Femur (tissue), 1 donor: ENCODE measurements at regions not wholly inside any gene's neighbourhood (a gene's known extent, or its start where the extent isn't known, plus 50 kb on each side); places are given as distances from the start of the nearest gene placed in this dataset.
"Not testable (repeated sequence)": the region's sequence is repeated elsewhere in the genome, so short reads cannot be mapped to it uniquely, and the experiment has no call there.

Experiments used
- DNase-seq: peaks from one replicate; pipeline ENCODE4 v3.0.0-alpha.2; 2017

DNA sequence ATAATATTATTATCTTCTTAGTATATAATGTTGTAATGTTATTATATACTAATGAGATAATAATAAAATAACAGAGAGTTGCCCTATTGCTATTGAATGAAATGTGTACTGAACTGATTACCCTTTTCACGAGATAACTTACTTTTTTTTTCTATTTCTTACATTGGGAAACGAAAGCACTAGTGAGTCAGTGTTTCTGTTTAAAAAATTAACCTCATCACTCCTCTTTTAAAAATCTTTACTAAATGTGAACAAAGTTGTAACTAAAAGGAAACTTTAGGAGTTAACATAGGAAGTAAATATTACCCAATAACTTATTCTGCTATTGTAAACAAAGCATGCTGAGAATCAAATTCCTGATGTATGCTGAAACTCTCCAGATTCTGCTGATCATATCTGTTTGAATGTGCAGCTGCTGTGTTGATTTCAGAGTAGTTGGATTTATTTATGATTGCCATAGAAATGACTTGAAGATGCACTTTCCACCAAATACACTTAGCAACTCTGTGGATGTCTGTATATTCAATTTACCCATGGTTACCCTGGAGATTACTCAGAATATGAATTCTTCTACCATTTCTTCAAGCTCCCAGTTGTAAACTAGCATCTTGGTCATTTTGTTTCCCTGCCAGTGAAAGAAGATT lies 523.4 kb downstream of the TENT5A start:
- DNase-seq: no peak

DNA sequence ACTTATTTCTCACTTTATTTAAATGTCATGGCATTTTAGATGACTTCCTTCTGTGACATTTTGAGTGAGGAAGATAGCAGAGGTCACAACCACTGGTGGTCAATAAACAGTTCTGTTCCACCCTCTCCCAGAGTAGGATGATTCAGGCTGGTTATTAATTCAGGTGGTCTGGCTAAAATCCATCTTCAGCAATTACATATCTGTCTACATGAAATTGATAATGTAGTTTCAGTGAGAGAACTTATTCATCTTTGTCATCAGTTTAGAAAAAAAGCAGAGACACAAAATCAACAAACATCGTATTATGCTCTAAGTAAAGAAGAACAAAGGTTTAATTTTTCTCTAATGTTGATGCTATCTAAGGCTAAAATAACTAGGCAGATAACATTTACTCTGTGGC lies 525.5 kb downstream of the TENT5A start:
- no peak for DNase-seq

GRCh38 chr6:81216668-81217067 lies 535.8 kb downstream of the TENT5A start:
- no peak for DNase-seq

DNA sequence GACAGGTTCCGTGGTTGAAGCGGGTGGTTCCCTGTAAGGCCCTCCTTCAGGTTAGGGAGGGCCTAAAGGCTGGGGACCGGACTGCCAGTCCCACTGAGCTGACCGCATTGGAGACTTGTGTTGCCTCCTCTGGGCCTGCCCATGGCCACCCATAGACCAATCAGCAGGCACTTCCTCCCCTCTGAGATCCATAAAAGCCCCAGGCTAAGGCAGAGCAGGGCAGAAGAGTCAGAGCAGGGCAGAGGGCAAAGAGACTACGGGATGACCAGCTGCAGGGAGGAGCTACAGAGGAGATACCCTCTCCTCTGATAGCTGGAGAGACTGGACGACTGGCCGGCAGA lies 537.4 kb downstream of the TENT5A start:
- no peak for DNase-seq

DNA sequence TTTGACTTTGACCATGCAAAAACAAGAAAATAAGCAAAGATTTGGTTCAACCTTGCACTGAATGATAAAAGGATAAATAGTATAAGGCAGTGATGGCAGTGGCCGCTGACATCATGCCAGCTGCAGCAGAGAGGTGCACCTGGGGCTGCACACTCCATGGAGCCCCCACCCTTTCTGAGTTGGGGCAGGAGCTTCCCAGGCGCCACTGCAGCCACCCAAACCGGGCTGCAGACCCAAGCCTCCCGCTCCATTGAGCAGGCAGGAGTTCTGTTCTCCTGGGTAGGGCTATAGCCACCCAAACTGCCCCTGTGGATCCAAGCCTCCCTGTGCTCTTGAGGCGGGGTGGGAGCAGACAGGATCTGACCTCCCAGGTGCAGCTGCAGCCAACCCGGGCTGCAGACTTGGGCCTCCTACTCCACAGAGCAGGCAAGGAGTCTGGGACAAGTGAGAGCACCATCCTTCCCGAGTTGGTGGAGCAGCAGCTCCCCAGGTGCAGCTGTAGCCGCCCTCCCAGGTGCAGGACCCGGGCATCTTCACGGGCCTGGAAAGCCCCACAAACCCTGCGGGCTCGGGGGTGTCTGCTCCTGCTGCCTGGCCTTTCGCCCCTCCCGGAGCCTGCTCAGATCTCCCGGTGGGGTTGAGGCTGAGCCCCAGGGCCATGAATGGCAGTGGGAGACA lies 537.9 kb downstream of the TENT5A start:
- DNase-seq: no peak

- no peak for DNase-seq
Measured at GRCh38 chr6:81204731-81205130, 547.8 kb downstream of the TENT5A start.

- no peak for DNase-seq
Measured at GRCh38 chr6:81194374-81194773, 558.1 kb downstream of the TENT5A start.

GRCh38 chr6:81172056-81172740 lies 580.3 kb downstream of the TENT5A start:
- peak; percentile 74 for DNase-seq

DNA sequence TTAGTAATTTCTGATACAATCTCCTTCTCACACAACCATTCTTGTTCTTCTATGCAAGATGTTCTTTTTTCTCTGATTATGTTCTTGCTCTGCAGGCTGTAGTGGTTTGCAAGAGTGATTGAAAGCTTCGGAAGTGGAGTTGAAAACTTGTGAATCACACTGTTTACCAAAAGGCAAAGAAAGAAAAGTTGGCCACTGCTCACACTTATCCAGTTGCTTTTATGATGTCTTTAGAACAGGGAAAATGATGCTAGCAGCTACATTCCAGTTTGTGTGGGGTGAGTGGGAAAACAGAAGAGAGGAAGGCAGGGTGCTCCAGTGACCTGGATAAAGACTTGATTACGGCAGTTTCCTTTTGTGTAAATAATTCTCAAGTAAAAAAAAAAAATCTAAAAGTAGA lies 583.3 kb downstream of the TENT5A start:
- DNase-seq: no peak

GRCh38 chr6:81166770-81167169 lies 585.7 kb downstream of the TENT5A start:
- DNase-seq: peak; percentile 54

DNA sequence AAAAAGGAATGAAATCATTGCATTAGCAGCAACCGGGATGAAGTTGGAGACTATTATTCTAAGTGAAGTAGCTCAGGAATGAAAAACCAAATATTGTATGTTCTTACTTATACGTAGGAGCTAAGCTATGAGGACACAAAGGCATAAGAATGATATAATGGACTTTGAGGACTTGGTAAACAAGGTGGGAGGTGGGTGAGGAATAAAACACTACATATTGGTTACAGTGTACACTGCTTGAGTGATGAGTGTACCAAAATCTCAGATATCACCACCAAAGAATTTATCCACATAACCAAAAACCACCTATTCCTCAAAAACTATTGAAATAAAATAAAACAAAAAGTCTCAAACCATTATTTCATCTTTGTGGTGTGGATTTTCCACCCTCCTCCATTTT lies 593.5 kb downstream of the TENT5A start:
- no peak for DNase-seq

DNA sequence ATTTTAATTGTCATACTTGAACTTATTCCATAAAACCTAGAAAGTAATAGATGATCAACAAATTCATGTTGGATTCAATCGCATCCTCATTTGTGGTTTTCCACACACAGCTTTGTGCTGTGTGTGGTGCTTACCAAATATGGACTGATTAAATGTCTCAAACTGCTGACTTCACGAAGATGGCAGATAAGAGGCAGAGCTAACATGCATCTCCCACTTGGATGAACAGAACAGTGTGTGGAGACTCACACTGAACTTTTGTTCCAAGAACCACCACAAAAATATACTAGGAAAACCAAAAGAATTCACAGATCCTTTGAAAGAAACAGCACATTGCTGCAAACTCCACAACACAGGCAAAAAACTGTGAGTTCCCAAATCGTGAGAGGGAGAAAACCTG lies 603.7 kb downstream of the TENT5A start:
- no peak for DNase-seq

- DNase-seq: no peak
Measured at GRCh38 chr6:81145506-81145905, 607.0 kb downstream of the TENT5A start.

DNA sequence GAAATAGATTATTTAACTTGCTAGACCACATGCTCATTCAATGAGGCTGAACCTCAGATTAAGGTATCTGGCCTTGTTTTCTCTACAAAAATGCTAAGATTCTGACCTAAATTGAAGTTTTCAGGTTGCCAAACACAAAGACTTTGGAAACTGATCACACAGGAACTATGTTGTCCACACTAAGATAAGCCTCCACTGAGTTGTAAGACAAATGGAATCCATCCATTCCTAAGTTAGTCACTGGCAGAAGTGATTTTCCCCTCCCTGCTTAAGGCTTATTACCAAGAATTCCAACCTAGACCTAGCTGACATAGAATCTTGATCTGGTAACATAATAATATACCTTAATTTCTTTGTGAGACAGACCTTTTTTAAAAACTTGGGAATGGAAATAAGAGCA lies 608.1 kb downstream of the TENT5A start:
- no peak for DNase-seq

- DNase-seq: no peak
Measured at GRCh38 chr6:81138236-81138635, 614.2 kb downstream of the TENT5A start.

DNA sequence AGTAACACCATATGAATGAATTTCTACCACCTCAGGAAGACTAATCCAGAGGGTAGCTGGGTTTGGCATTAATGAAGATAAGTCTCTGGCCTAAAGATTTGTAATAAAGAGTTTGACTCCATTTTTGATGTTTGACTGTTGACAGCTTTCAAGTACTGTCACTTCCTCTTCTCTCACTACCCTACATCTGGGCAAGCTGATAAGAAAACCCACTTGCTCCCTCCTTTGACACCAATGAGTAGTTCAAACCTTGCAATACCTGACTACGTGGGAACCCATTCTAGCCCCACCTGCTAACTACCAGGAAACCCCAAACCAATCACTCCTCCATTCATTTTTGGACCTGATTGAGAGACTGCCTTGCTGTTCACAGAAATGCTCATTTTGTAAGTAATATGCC lies 621.5 kb downstream of the TENT5A start:
- DNase-seq: no peak

GRCh38 chr6:81130061-81130460 lies 622.4 kb downstream of the TENT5A start:
- DNase-seq: no peak

- DNase-seq: no peak
Measured at GRCh38 chr6:81128671-81129070, 623.8 kb downstream of the TENT5A start.

DNA sequence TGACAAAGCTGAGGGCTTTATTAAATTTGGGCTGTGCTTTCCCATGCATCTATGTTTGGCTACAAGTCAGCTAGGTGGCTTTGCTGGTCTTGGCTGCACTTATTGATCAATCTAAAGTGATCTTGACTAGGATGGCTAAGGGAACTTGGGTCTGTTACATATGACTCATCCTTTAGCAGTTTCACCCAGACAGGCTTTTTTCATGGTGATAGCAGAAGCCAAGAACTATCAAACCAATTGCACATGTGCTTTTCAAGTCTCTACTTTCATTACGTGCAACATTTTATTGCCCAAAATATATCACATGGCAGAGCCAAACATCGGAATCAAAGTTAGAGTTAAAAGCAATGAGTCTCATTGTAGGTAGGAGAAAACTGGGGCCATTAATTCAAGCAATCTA lies 626.3 kb downstream of the TENT5A start:
- DNase-seq: no peak

- DNase-seq: no peak
Measured at GRCh38 chr6:81120280-81120679, 632.2 kb downstream of the TENT5A start.

GRCh38 chr6:81105998-81106397 lies 646.5 kb downstream of the TENT5A start:
- no peak for DNase-seq

DNA sequence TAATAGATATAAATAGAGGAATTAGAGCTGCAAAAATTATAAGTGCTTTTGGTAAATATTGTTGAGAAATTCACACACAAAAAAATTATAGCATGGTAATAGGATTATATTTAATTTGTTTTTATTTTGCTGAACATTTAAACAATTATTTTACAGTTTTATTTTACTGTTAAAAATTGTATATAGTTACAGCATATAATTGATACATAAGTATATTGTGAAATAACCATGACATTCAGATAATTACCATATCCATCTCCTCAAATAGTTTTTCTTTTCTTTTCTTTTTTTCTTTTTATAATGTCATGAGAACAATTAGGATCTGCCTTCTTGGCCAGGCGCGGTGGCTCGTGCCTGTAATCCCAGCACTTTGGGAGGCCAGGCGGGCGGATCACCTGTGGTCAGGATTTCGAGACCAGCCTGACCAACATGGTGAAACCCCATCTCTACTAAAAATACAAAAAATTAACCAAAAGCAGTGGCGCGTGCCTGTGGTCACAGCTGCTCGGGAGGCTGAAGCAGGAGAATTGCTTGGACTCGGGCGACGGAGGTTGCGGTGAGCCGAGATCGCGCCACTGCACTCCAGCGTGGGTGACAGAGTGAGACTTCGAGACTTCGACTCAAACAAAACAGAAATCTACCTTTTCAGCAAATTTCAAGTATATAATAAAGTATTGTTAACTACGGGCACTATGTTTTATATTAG lies 654.2 kb downstream of the TENT5A start:
- no peak for DNase-seq

- not testable (repeated sequence) for DNase-seq
Measured at GRCh38 chr6:81096464-81096863, 656.0 kb downstream of the TENT5A start.

GRCh38 chr6:81093051-81093450 lies 659.4 kb downstream of the TENT5A start:
- DNase-seq: no peak
